SK-N-SH (cell line): ENCODE measurements at regions not wholly inside any gene's neighbourhood (a gene's known extent, or its start where the extent isn't known, plus 50 kb on each side); places are given as distances from the start of the nearest gene placed in this dataset.

Experiments used
- CTCF ChIA-PET: fragments of 300-600, 350-600 bp; formaldehyde crosslinking; extraction: SDS; loops from one replicate; lab custom pipeline; 2021; lab: Yijun Ruan, JAX
- POLR2A ChIA-PET: fragments of 350-600 bp; sonication (Branson Sonifier 250); formaldehyde crosslinking; extraction: SDS; loops from one replicate; lab custom pipeline; 2020; ENCODE audit warnings: antibody characterized with exemption, inconsistent platforms; lab: Yijun Ruan, JAX
- DNase-seq: peaks from one replicate; pipeline ENCODE4 v3.0.0; 2012
- H2AFZ ChIP-seq: fragments of 200-600 bp; sonication (generic); 2 replicates; pipeline ENCODE4 v1.8.1; 2016; ENCODE audit warnings: antibody characterized with exemption, mild to moderate bottlenecking, low read depth
- H3F3A ChIP-seq: fragments of 200-600 bp; sonication (generic); replicated peaks from 2 replicates; pipeline ENCODE3; 2016; ENCODE audit warnings: antibody characterized with exemption, mild to moderate bottlenecking; ENCODE audit not compliant: insufficient read depth
- H3K27ac ChIP-seq, 2 experiments: fragments of 200-500 bp in 1 of 2; fragments of 200-600 bp in 1 of 2; sonication (Bioruptor generic) in 1 of 2; sonication (generic), shearing (Covaris generic) in 1 of 2; 2 replicates each; pipeline versions ENCODE4 v1.5.1 to v1.6.1; 2014 to 2016; ENCODE audit warnings: low read depth in 2 of 2, inconsistent platforms in 1 of 2, low read length in 1 of 2, mild to moderate bottlenecking in 1 of 2, mixed read lengths in 1 of 2
- H3K27me3 ChIP-seq: fragments of 200-600 bp; sonication (generic), shearing (Covaris generic); 2 replicates; pipeline ENCODE4 v1.6.1; 2016; ENCODE audit warnings: mixed run types; ENCODE audit not compliant: insufficient read depth
- H3K36me3 ChIP-seq, 2 experiments: fragments of 200-500 bp in 1 of 2; fragments of 200-600 bp in 1 of 2; sonication (Bioruptor generic) in 1 of 2; sonication (generic) in 1 of 2; replicated peaks in 1 of 2; 2 replicates each; pipeline versions ENCODE3 to v1.5.1; 2014 to 2016; ENCODE audit warnings: low read length in 1 of 2, mild to moderate bottlenecking in 1 of 2; ENCODE audit not compliant: insufficient read depth in 2 of 2, control insufficient read depth in 1 of 2
- H3K4me1 ChIP-seq, 2 experiments: fragments of 200-500 bp in 1 of 2; fragments of 200-600 bp in 1 of 2; sonication (Bioruptor generic) in 1 of 2; sonication (generic), shearing (Covaris generic) in 1 of 2; 2 replicates each; pipeline versions ENCODE4 v1.5.1 to v1.6.1; 2014 to 2016; ENCODE audit warnings: low read depth in 1 of 2, low read length in 1 of 2, mixed run types in 1 of 2; ENCODE audit not compliant: insufficient read depth in 2 of 2, control insufficient read depth in 1 of 2
- H3K4me2 ChIP-seq: fragments of 200-600 bp; sonication (generic), shearing (Covaris generic); 2 replicates; pipeline ENCODE4 v1.6.1; 2017; ENCODE audit warnings: mixed run types
- H3K4me3 ChIP-seq, 2 experiments: fragments of 200-500 bp in 1 of 2; fragments of 200-600 bp in 1 of 2; sonication (Bioruptor generic) in 1 of 2; sonication (generic), shearing (Covaris generic) in 1 of 2; 2 replicates each; pipeline versions ENCODE4 v1.5.1 to v1.8.1; 2014 to 2016; ENCODE audit warnings: low read depth in 2 of 2, inconsistent platforms in 1 of 2, low read length in 1 of 2, mild to moderate bottlenecking in 1 of 2, mixed read lengths in 1 of 2, moderate library complexity in 1 of 2
- H3K79me2 ChIP-seq: fragments of 200-600 bp; sonication (generic); 2 replicates; pipeline ENCODE4 v1.8.1; 2017; ENCODE audit warnings: mild to moderate bottlenecking; ENCODE audit not compliant: insufficient read depth
- H3K9ac ChIP-seq: fragments of 200-600 bp; sonication (generic); 2 replicates; pipeline ENCODE4 v1.6.1; 2017; ENCODE audit warnings: mixed run types
- H3K9me2 ChIP-seq: fragments of 200-600 bp; sonication (generic); 2 replicates; pipeline ENCODE4 v1.6.1; 2017; ENCODE audit warnings: mixed run types
- H3K9me3 ChIP-seq: fragments of 200-600 bp; sonication (generic); 2 replicates; pipeline ENCODE4 v1.6.1; 2017; ENCODE audit warnings: mixed run types, mild to moderate bottlenecking, moderate library complexity
- H4K20me1 ChIP-seq: fragments of 200-600 bp; sonication (generic); 2 replicates; pipeline ENCODE4 v1.6.1; 2017; ENCODE audit warnings: mild to moderate bottlenecking, mixed run types; ENCODE audit not compliant: insufficient read depth
- CTCF ChIP-seq: fragments of 200-600 bp; sonication (generic); IDR thresholded peaks from 2 replicates; pipeline ENCODE4 v1.6.1; 2017; ENCODE audit warnings: antibody characterized with exemption, mild to moderate bottlenecking, moderate library complexity
- EP300 ChIP-seq, 2 experiments: IDR thresholded peaks; 2 replicates each; pipeline versions ENCODE4 v1.4.0 to v1.6.1; 2012; ENCODE audit warnings: borderline replicate concordance in 1 of 2, low read depth in 1 of 2, low read length in 1 of 2
- FOSL2 ChIP-seq: IDR thresholded peaks from 2 replicates; pipeline ENCODE4 v1.4.0; 2012; ENCODE audit warnings: low read depth, mild to moderate bottlenecking, moderate library complexity, borderline replicate concordance
- FOXJ3 ChIP-seq: sonication (generic); formaldehyde crosslinking; IDR thresholded peaks from 2 replicates; pipeline ENCODE4 v1.5.1; 2020; ENCODE audit warnings: mild to moderate bottlenecking, missing genetic modification reagents
- FOXM1 ChIP-seq: IDR thresholded peaks from 2 replicates; pipeline ENCODE4 v1.4.0; 2012; ENCODE audit warnings: low read depth, mild to moderate bottlenecking
- GATA2 ChIP-seq: sonication (generic); formaldehyde crosslinking; IDR thresholded peaks from 2 replicates; pipeline ENCODE4 v1.5.0; 2020; ENCODE audit warnings: mild to moderate bottlenecking, missing genetic modification reagents
- POLR2AphosphoS5 ChIP-seq: IDR thresholded peaks from 2 replicates; pipeline ENCODE4 v1.6.1; 2012; ENCODE audit warnings: low read depth, low read length
- RAD21 ChIP-seq: IDR thresholded peaks from 2 replicates; pipeline ENCODE4 v1.6.1; 2012; ENCODE audit warnings: mild to moderate bottlenecking, low read length
- REST ChIP-seq: IDR thresholded peaks from 2 replicates; pipeline ENCODE4 v1.6.1; 2012; ENCODE audit warnings: mild to moderate bottlenecking, low read depth, low read length, moderate library complexity
- SIN3A ChIP-seq: IDR thresholded peaks from 2 replicates; pipeline ENCODE4 v1.6.1; 2012; ENCODE audit warnings: low read depth, mild to moderate bottlenecking, low read length, moderate library complexity, borderline replicate concordance
- USF2 ChIP-seq: fragments of 150-350 bp; IDR thresholded peaks from 2 replicates; pipeline ENCODE4 v1.6.1; 2017; ENCODE audit warnings: antibody characterized with exemption, low read length, low read depth, borderline replicate concordance
- WGBS: methylation state at CpG from one replicate; pipeline ENCODE4 v1.1.6; 2017; ENCODE audit warnings: low lambda C conversion rate; 5-methylcytosine and 5-hydroxymethylcytosine counted together

- DNase-seq = no peak
- Histone ChIP-seq H3K4me3 (no peak overlapping the region), H4K20me1 (no peaks in the 10 kb centered on the region), H3F3A (no peaks in the 10 kb centered on the region), H3K4me2 (no peak overlapping the region), H3K9ac (no peak overlapping the region), H3K9me2 (no peaks in the 10 kb centered on the region), H3K79me2 (no peaks in the 10 kb centered on the region), H3K27ac (no peak overlapping the region), H3K36me3 (no peaks in the 10 kb centered on the region), H2AFZ (no peak overlapping the region), H3K27me3 (no peaks in the 10 kb centered on the region), H3K9me3 (no peaks in the 10 kb centered on the region), H3K4me1 (peaks cover 0 to 2% of the 10 kb centered on the region in 2 experiments; a peak in 1 of 4 replicates)
- no peak for TF ChIP-seq POLR2AphosphoS5
- no peak for TF ChIP-seq EP300 (IDR thresholded peaks at IDR 0.05; ENCODE audit: borderline replicate concordance in 1 of 2, low read depth in 1 of 2, low read length in 1 of 2)
- TF ChIP-seq FOSL2 = no peak
- no peak for TF ChIP-seq CTCF
- TF ChIP-seq GATA2 = no peak
- no peak for TF ChIP-seq RAD21
- no peak for TF ChIP-seq FOXM1
- no peak for TF ChIP-seq REST
- no peak for TF ChIP-seq SIN3A
- TF ChIP-seq FOXJ3 (CRISPR knock-in tag) = no peak
- TF ChIP-seq USF2 = no peak
- POLR2A ChIA-PET = no interaction called here
- WGBS = 62% methylated on average over 12 of the region's 12 CpGs
- CTCF ChIA-PET = interaction anchor here (0.8 to 1.6 kb wide), 2 partner anchors 12 to 559 kb away, joined by 3 to 5 read pairs; no protein-coding TSS in a partner anchor
Observed at GRCh38 chr6:135667691-135668455, 170.3 kb upstream of the AHI1 start.
